Fibroblast of lung (primary cell): ENCODE measurements at regions not wholly inside any gene's neighbourhood (a gene's known extent, or its start where the extent isn't known, plus 50 kb on each side); places are given as distances from the start of the nearest gene placed in this dataset.

Source experiments
- DNase-seq, 2 donors: peaks; one replicate each; pipeline versions ENCODE4 v3.0.0 to v3.0.0-alpha.2; 2010; ENCODE audit warnings: low read depth in 2 of 2
- H2AFZ ChIP-seq: 2 replicates; pipeline ENCODE4 v1.5.1; 2012; ENCODE audit warnings: low read length, control low read depth, inconsistent platforms
- H3K27ac ChIP-seq: 2 replicates; pipeline ENCODE4 v1.5.1; 2011; ENCODE audit warnings: low read length, control low read depth; ENCODE audit not compliant: insufficient read depth
- H3K27me3 ChIP-seq: 2 replicates; pipeline ENCODE4 v1.5.1; 2011; ENCODE audit warnings: mild to moderate bottlenecking, low read length; ENCODE audit not compliant: control insufficient read depth, insufficient read depth
- H3K36me3 ChIP-seq: 2 replicates; pipeline ENCODE4 v1.5.1; 2011; ENCODE audit warnings: low read length; ENCODE audit not compliant: control insufficient read depth, insufficient read depth
- H3K4me1 ChIP-seq: 2 replicates; pipeline ENCODE4 v1.5.1; 2011; ENCODE audit warnings: low read length; ENCODE audit not compliant: control insufficient read depth, insufficient read depth; ENCODE audit errors: extremely low read depth
- H3K4me2 ChIP-seq: 2 replicates; pipeline ENCODE4 v1.5.1; 2011; ENCODE audit warnings: low read length, control low read depth; ENCODE audit not compliant: insufficient read depth; ENCODE audit errors: extremely low read depth
- H3K4me3 ChIP-seq, 4 experiments: fragments of 200-600 bp in 1 of 4; sonication (generic) in 1 of 4; replicated peaks in 1 of 4; 2 replicates each; pipeline ENCODE4 v1.5.1; 2011 to 2016; ENCODE audit warnings: low read length in 4 of 4, low read depth in 3 of 4, mild to moderate bottlenecking in 3 of 4, control low read depth in 2 of 4, inconsistent platforms in 1 of 4, mixed read lengths in 1 of 4; ENCODE audit not compliant: insufficient read depth in 1 of 4; ENCODE audit errors: control extremely low read depth in 1 of 4
- H3K79me2 ChIP-seq: 2 replicates; pipeline ENCODE4 v1.5.1; 2012; ENCODE audit warnings: mild to moderate bottlenecking, low read length, inconsistent platforms; ENCODE audit not compliant: control insufficient read depth, insufficient read depth
- H3K9ac ChIP-seq: 2 replicates; pipeline ENCODE4 v1.5.1; 2011; ENCODE audit warnings: mild to moderate bottlenecking, low read length, control low read depth; ENCODE audit not compliant: insufficient read depth
- H3K9me3 ChIP-seq: 2 replicates; pipeline ENCODE4 v1.5.1; 2012; ENCODE audit warnings: low read depth, low read length; ENCODE audit not compliant: control insufficient read depth, insufficient read depth
- H4K20me1 ChIP-seq: 2 replicates; pipeline ENCODE4 v1.5.1; 2011; ENCODE audit warnings: low read length; ENCODE audit not compliant: control insufficient read depth, insufficient read depth; ENCODE audit errors: extremely low read depth
- EZH2 ChIP-seq: IDR thresholded peaks from 2 replicates; pipeline ENCODE4 v1.5.1; 2012; ENCODE audit warnings: low read length, control low read depth, mild to moderate bottlenecking; ENCODE audit errors: missing control alignments
- TF ChIP-seq, protein P1 (sequence below), 2 donors: IDR thresholded peaks in 1 of 2; conservative IDR thresholded peaks in 1 of 2; 1 replicate in 1 of 2; 2 replicates in 1 of 2; pipeline ENCODE4 v1.5.1; 2011 to 2012; ENCODE audit warnings: low read length in 2 of 2, control low read depth in 1 of 2, inconsistent platforms in 1 of 2, low read depth in 1 of 2, mild to moderate bottlenecking in 1 of 2

DNA sequence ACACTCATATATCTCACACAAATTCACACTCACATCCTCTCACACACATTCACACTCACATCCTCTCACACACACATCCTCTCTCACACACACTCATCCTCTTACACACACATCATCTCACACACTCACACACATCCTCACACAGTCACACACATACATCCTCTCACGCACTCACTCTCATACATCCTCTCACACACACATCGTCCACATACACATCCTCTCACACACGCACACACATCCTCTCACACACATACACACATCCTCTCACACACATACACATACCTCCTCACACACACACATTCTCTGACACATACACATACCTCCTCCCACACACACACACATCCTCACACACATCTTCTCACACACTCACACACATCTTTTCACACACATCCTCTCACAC, 129.1 kb upstream of the SLC30A5 start:
- TF ChIP-seq, protein P1, sequence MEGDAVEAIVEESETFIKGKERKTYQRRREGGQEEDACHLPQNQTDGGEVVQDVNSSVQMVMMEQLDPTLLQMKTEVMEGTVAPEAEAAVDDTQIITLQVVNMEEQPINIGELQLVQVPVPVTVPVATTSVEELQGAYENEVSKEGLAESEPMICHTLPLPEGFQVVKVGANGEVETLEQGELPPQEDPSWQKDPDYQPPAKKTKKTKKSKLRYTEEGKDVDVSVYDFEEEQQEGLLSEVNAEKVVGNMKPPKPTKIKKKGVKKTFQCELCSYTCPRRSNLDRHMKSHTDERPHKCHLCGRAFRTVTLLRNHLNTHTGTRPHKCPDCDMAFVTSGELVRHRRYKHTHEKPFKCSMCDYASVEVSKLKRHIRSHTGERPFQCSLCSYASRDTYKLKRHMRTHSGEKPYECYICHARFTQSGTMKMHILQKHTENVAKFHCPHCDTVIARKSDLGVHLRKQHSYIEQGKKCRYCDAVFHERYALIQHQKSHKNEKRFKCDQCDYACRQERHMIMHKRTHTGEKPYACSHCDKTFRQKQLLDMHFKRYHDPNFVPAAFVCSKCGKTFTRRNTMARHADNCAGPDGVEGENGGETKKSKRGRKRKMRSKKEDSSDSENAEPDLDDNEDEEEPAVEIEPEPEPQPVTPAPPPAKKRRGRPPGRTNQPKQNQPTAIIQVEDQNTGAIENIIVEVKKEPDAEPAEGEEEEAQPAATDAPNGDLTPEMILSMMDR (conservative IDR thresholded peaks at IDR 0.05 in 1 of 2, IDR thresholded peaks at IDR 0.05 in 1 of 2; ENCODE audit: low read depth in 1 of 2, low read length in 2 of 2): no peak
- TF ChIP-seq EZH2: no peak
- Histone ChIP-seq H3K4me3 (no peak overlapping the region), H3K27ac (no peak overlapping the region), H3K79me2 (no peaks in the 10 kb centered on the region), H3K4me1 (no peaks in the 10 kb centered on the region), H3K27me3 (no peaks in the 10 kb centered on the region), H3K4me2 (no peak overlapping the region), H3K9me3 (no peaks in the 10 kb centered on the region), H2AFZ (no peak overlapping the region), H3K36me3 (no peaks in the 10 kb centered on the region), H4K20me1 (no peaks in the 10 kb centered on the region), H3K9ac (no peak overlapping the region)
- no peak for DNase-seq

DNA sequence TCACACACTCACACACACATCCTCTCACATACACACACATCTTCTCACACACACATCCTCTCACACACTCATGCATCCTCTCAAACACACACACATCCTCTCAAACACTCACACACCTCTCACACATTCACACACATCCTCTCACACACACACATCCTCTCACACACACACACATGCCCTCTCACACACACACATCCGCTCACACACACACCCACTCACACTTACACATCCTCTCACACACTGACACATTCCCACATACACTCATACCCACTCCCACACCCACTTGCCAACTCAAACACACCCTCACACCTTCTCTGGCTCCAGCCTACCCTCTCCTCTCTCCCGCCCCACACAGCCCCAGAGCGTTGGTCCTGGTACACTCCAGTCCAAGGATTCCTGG, 127.9 kb upstream of the SLC30A5 start:
- Histone ChIP-seq H3K9me3 (no peaks in the 10 kb centered on the region), H2AFZ (no peak overlapping the region), H3K4me2 (no peak overlapping the region), H3K36me3 (no peaks in the 10 kb centered on the region), H3K9ac (no peak overlapping the region), H3K79me2 (no peaks in the 10 kb centered on the region), H3K4me1 (no peaks in the 10 kb centered on the region), H3K4me3 (no peak overlapping the region), H4K20me1 (no peaks in the 10 kb centered on the region), H3K27me3 (no peaks in the 10 kb centered on the region), H3K27ac (no peak overlapping the region)
- TF ChIP-seq EZH2: no peak
- TF ChIP-seq, protein P1 (conservative IDR thresholded peaks at IDR 0.05 in 1 of 2, IDR thresholded peaks at IDR 0.05 in 1 of 2; ENCODE audit: low read depth in 1 of 2, low read length in 2 of 2): no peak
- no peak for DNase-seq

DNA sequence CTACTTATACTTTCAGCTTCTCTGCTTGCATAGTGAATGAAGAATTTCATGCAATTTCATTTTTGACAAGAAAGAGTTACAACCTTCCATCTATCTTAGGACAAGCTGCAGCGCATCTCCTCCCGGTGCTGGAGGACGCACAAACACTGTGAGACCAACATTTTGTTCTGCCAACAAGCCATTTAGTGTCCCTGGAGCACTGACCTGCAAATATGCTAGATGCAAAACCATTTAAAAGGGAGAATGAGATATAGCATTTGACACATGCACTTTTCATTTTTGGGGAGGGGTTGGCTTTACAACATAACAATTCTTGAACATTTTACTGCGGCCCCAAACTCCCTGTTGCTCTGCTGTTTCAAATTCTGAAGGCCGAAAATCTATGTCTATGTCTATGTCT, 127.2 kb upstream of the SLC30A5 start:
- no peak overlapping the region for H3K4me3 ChIP-seq
- no peaks in the 10 kb centered on the region for H3K36me3 ChIP-seq
- H3K27me3 ChIP-seq: no peaks in the 10 kb centered on the region
- no peaks in the 10 kb centered on the region for H3K9me3 ChIP-seq
- H3K4me2 ChIP-seq: no peak overlapping the region
- no peaks in the 10 kb centered on the region for H3K79me2 ChIP-seq
- no peaks in the 10 kb centered on the region for H3K4me1 ChIP-seq
- no peak overlapping the region for H3K27ac ChIP-seq
- no peak for TF ChIP-seq EZH2
- TF ChIP-seq, protein P1 (conservative IDR thresholded peaks at IDR 0.05 in 1 of 2, IDR thresholded peaks at IDR 0.05 in 1 of 2; ENCODE audit: low read depth in 1 of 2, low read length in 2 of 2): no peak
- H4K20me1 ChIP-seq: no peaks in the 10 kb centered on the region
- no peak overlapping the region for H3K9ac ChIP-seq
- no peak for DNase-seq
- no peak overlapping the region for H2AFZ ChIP-seq
